Suprapubic skin (tissue), 4 donors: ENCODE measurements at regions not wholly inside any gene's neighbourhood (a gene's known extent, or its start where the extent isn't known, plus 50 kb on each side); places are given as distances from the start of the nearest gene placed in this dataset.

Experiments
- DNase-seq, 2 donors: peaks; one replicate each; pipeline ENCODE4 v3.0.0-alpha.2; 2019; ENCODE audit warnings: low spot score in 2 of 2
- H3K27ac ChIP-seq: fragments of 200-600 bp; sonication (generic); one replicate; pipeline ENCODE4 v1.5.1; 2019
- H3K27me3 ChIP-seq: fragments of 200-600 bp; sonication (generic); one replicate; pipeline ENCODE4 v1.5.1; 2019
- H3K36me3 ChIP-seq: fragments of 200-600 bp; sonication (generic); one replicate; pipeline ENCODE4 v1.5.1; 2019
- H3K4me1 ChIP-seq: fragments of 200-600 bp; sonication (generic); one replicate; pipeline ENCODE4 v1.5.1; 2019
- H3K4me3 ChIP-seq: fragments of 200-600 bp; sonication (generic); one replicate; pipeline ENCODE4 v1.5.1; 2019; ENCODE audit warnings: mild to moderate bottlenecking
- H3K9me3 ChIP-seq: fragments of 200-600 bp; sonication (generic); one replicate; pipeline ENCODE4 v1.5.1; 2019
- CTCF ChIP-seq, 2 donors: fragments of 200-600 bp in 1 of 2; fragments of 450-650 bp in 1 of 2; sonication (generic) in 1 of 2; IDR thresholded peaks; one replicate each; pipeline ENCODE4 v1.5.1; 2016 to 2019; ENCODE audit warnings: antibody characterized with exemption in 2 of 2, mild to moderate bottlenecking in 1 of 2, moderate library complexity in 1 of 2
- EP300 ChIP-seq: sonication (generic); formaldehyde crosslinking; IDR thresholded peaks from one replicate; pipeline ENCODE4 v1.6.1; 2017; ENCODE audit warnings: antibody characterized with exemption
- POLR2A ChIP-seq, 2 donors: fragments of 450-650 bp; IDR thresholded peaks; one replicate each; pipeline ENCODE4 v1.6.1; 2017; ENCODE audit warnings: antibody characterized with exemption in 2 of 2, mild to moderate bottlenecking in 2 of 2, moderate library complexity in 2 of 2
- POLR2AphosphoS5 ChIP-seq, 3 donors: sonication (generic); formaldehyde crosslinking; IDR thresholded peaks; one replicate each; pipeline ENCODE4 v1.6.1; 2017; ENCODE audit warnings: antibody characterized with exemption in 3 of 3
- WGBS: methylation state at CpG from one replicate; pipeline ENCODE4 v1.1.5; 2018; 5-methylcytosine and 5-hydroxymethylcytosine counted together

- WGBS = 88% methylated on average over 3 of the region's 3 CpGs
- peaks cover 4% of the 10 kb centered on the region for H3K27me3 ChIP-seq
- TF ChIP-seq POLR2AphosphoS5 (IDR thresholded peaks at IDR 0.05) (no peak), CTCF (IDR thresholded peaks at IDR 0.05) (no peak), EP300 (no peak)
Measured at GRCh38 chr10:113319479-113319878, 233.4 kb upstream of the HABP2 start.

GRCh38 chr10:113320211-113320610 is 232.6 kb upstream of the HABP2 start:
- 75% methylated on average over 8 of the region's 8 CpGs for WGBS
- TF ChIP-seq POLR2A (IDR thresholded peaks at IDR 0.05) (no peak), EP300 (no peak), CTCF (IDR thresholded peaks at IDR 0.05) (no peak), POLR2AphosphoS5 (IDR thresholded peaks at IDR 0.05) (no peak)
- Histone ChIP-seq H3K4me1 (no peaks in the 10 kb centered on the region), H3K36me3 (no peaks in the 10 kb centered on the region), H3K4me3 (no peak overlapping the region), H3K27me3 (peaks cover 4% of the 10 kb centered on the region), H3K9me3 (no peaks in the 10 kb centered on the region), H3K27ac (no peak overlapping the region)
- DNase-seq = no peak

More at GRCh38 chr10:113319479-113319878, 233.4 kb upstream of the HABP2 start:
- no peak overlapping the region for H3K27ac ChIP-seq
- no peaks in the 10 kb centered on the region for H3K36me3 ChIP-seq
- no peaks in the 10 kb centered on the region for H3K4me1 ChIP-seq
- no peak for DNase-seq
- no peaks in the 10 kb centered on the region for H3K9me3 ChIP-seq
- H3K4me3 ChIP-seq = no peak overlapping the region

- WGBS = 56% methylated on average over 6 of the region's 6 CpGs
- Histone ChIP-seq H3K9me3 (no peaks in the 10 kb centered on the region), H3K27me3 (peaks cover 4% of the 10 kb centered on the region), H3K4me1 (peaks cover 3% of the 10 kb centered on the region), H3K4me3 (no peak overlapping the region), H3K27ac (no peak overlapping the region), H3K36me3 (no peaks in the 10 kb centered on the region)
- no peak for TF ChIP-seq CTCF (IDR thresholded peaks at IDR 0.05)
- no peak for TF ChIP-seq EP300
- TF ChIP-seq POLR2A (IDR thresholded peaks at IDR 0.05) = no peak
- TF ChIP-seq POLR2AphosphoS5 (IDR thresholded peaks at IDR 0.05) = no peak
- DNase-seq = no peak
Measured at GRCh38 chr10:113320987-113321386, 231.9 kb upstream of the HABP2 start.

- Histone ChIP-seq H3K27me3 (no peaks in the 10 kb centered on the region), H3K27ac (no peak overlapping the region), H3K9me3 (no peaks in the 10 kb centered on the region), H3K4me3 (no peak overlapping the region), H3K36me3 (no peaks in the 10 kb centered on the region), H3K4me1 (peaks cover 12% of the 10 kb centered on the region)
- DNase-seq = no peak
- WGBS = 86% methylated on average over 4 of the region's 4 CpGs
- TF ChIP-seq POLR2A (IDR thresholded peaks at IDR 0.05) = no peak
- TF ChIP-seq EP300 = no peak
- TF ChIP-seq POLR2AphosphoS5 (IDR thresholded peaks at IDR 0.05) = no peak
Measured at GRCh38 chr10:113322843-113323242, 230.0 kb upstream of the HABP2 start.

GRCh38 chr10:113323985-113324384 is 228.9 kb upstream of the HABP2 start:
- no peak overlapping the region for H3K27ac ChIP-seq
- H3K36me3 ChIP-seq = no peaks in the 10 kb centered on the region
- no peaks in the 10 kb centered on the region for H3K27me3 ChIP-seq
- no peak for TF ChIP-seq POLR2AphosphoS5 (IDR thresholded peaks at IDR 0.05)
- no peak for TF ChIP-seq POLR2A (IDR thresholded peaks at IDR 0.05)
- TF ChIP-seq CTCF (IDR thresholded peaks at IDR 0.05) = no peak
- TF ChIP-seq EP300 = no peak
- peaks cover 12% of the 10 kb centered on the region for H3K4me1 ChIP-seq
- no peak overlapping the region for H3K4me3 ChIP-seq
- 89% methylated on average over 4 of the region's 4 CpGs for WGBS
- no peaks in the 10 kb centered on the region for H3K9me3 ChIP-seq
- no peak for DNase-seq
